HG03565 (cell line): ENCODE measurements at regions not wholly inside any gene's neighbourhood (a gene's known extent, or its start where the extent isn't known, plus 50 kb on each side); places are given as distances from the start of the nearest gene placed in this dataset.

Experiments used
- ATAC-seq: cut with Tn5 transposase; IDR thresholded peaks from one replicate; pipeline ENCODE4 v1.9.1; 2021; ENCODE audit warnings: mild to moderate bottlenecking, moderate library complexity; ENCODE audit not compliant: unreplicated experiment

DNA sequence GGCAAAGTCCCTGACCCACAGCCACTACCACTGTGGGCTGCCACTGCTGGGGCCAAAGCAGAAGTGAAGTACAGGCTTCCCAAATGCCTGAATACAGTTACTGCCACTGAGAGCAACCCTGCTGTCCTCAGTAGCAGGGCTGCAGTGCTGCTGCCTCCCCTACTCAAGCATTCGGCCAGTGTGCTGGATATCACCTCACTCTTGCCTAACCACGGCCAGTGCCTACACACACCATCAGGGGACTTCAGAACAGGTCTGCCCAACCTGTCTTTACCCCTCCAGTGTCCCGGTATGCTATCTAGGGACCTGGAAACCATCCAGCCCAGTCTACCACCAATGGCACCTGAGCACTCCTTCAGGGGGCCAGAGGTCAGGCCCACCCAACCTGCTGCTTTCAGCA lies 261.5 kb upstream of the COL8A1 start:
- ATAC-seq: no peak

DNA sequence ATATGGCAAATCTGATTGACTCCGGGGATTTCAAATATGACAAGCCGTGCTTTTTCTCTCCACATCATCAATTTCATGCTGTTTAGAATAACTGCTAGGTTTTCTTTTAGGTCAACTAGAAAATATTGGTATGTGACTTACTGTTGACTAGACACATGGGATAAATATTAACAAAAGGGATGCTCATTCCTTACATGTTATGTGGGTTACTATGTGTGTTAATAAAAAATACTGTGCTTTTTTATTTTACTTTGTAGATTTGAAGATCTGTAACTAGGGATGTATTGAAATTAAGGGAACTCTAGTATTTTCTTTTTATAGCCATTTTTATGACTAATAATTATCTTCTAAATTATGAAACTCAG lies 264.6 kb upstream of the COL8A1 start:
- no peak for ATAC-seq

DNA sequence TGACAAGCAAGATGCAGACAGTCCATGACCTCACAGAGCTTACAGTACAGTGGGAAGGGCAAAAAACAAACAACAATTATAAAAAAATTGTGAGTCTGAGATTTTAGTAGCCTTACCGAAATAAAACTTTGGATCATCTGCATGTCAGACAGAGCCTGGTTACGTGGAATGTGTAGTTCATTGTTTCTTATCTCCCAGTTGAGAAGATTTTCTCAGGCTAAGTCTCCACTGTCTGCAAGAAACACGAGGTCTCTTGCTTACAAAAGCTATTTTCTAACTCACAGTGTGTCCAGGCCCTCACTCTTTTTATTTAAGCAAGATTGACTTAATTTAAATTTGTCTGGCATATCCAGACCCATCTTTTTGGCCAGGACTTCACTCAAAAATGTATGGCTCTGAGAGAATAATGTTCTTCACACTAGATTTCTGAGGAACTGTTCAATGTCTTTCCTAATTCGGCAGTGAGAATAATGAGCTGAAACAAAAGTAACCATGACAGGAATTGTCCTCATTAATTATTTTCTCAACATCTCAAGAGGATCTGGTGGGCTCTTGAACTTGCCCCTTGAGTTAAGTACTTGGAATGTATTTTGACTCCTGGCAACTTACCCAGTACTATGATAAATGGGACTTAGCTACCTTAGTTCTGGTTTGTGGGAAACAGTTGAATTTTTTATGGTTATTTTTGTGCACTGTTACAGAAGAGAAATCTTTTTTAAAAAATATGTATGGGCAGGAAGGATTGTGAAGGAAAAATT lies 265.1 kb upstream of the COL8A1 start:
- ATAC-seq: no peak

DNA sequence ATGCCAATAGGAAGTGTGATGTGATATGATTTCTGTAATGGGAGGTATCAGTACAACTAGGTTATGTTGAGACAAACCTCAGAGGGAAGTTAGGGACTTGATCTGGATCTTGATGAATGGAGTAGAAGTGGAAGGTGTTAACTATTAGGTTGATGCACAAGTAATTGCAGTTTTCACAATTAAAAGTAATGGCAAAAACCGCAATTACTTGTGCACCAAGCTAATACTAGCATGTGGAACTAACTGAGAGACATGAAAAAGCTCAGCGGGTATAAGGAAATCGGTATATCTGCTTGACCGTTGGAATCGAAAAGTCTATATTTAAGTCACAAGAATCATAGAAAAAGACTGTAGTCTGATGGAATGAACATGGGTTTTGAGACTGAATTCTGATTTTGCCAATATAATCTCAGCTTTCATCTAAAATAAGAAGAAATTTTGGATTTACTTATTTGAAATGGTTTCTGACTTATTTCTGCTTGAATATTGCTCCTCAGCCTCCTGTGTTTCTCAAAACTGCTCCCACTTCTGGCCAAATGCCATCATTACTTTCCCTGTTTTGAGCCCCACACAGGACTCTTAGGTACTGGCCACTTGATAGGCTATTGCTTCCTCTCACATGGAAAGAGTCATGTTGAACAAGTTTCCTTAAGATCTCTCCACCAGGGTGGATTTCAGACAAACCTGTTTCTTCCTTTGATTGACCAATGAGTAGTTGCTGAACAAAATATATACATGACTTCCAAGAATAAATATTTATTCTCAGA lies 271.5 kb upstream of the COL8A1 start:
- no peak for ATAC-seq

DNA sequence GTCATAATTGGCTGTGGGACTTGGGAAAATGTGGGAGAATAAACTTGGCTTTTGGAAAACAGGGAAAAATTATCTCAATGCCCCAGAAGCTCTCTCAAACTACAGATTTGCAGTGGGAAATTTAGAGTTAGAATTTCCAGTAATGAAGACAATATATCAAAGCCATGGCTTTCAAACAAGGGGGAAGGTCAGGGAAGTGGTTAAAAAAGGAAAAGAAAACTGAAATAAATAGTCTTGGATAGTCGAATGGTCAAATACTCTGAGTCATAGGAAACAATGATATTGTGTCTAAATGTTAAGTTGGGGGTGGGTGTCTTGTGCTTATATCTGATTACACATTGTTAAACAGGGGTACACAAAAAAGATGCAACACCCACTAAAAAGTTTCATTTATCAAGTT lies 272.4 kb upstream of the COL8A1 start:
- no peak for ATAC-seq

DNA sequence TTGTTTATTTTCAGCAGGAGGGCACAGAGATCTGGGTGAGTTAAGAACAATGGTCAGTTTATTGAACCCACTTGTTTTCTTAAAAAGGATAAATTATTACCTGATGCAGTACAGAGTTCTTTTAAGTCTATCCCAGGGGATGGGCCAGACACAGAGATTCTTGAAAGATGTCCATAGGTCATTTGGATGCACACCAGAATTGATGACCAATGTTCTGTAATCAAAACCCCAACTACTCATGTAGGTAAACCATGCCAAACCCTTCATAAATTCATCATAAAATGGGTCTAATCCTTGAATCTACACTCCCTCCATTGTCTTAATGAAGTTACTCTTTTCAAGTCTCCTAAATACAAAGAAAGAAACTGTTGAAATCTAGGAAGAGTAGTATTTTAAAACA lies 273.0 kb upstream of the COL8A1 start:
- no peak for ATAC-seq

DNA sequence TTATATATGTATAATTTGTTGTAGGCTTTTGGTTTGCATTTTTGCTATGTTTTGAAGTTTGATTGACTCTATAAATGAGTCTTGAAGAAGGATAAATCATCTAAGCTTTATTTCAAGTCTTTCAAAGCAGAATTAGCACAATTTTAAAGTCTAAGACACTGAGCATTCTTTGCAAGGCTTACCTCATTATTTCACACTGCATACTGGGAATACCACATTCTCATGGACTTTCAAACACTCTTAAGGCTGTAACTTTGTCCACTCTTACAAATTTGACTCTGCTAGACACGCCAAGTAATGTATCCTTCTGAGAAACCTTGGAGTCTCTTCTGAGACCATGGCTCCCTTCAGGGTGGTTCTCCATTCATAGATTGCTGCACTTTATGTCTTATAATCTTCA lies 281.3 kb upstream of the COL8A1 start:
- no peak for ATAC-seq

DNA sequence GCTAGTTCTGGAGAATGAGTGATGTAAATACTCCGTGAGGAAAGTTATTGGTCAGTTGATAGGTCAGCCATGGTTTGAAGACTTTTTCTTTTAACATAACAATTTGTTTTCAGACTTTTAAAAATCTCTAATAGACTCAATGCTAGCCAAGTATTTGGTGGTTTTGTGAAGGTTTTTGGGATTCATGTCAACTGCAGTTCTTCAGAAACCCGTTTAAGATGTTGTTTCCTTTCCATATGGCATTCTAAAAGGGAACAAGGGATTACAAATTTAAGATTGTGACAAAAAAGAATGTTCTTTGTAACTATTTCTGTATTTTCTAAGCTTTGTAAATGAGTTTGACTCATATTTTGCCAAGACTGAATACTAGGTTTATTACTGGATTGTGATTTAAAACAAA lies 281.7 kb upstream of the COL8A1 start:
- no peak for ATAC-seq

DNA sequence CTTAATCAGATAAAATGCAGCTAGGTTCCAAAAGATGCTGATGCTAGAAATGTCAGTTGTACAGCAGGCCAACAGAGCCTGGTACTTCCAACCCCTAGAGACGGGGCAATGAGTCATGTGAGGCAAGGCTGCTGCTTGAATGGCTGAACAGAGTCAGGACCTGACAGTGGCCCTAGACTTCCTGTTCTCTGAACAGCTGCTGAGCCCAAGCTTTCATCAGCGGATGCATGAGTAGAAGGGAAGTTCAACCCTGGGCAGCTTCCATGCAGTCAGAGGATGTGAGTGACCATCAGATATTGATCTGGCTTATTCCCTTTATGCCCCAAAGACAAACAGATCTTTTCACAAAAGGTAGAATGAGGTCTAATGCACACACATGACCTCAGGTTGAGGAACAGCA lies 282.9 kb upstream of the COL8A1 start:
- ATAC-seq: no peak

DNA sequence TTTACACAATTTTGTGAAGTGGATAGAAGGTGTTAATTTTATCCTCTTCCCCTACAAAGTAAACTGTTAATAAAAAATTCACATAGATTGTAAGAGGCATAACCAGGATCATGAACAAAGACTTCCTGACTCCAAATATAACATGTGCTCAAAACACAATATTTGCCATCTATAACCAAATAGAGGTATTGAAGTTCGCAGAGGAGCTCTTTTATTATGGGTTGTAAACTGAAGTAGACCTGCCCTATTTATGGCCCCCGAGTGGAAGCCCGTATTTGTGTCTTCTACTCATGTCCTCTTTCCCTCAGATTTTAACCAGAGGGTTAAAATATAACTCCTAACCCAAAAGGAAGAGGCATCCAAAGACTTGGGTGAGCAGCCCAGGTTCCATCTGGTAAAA lies 285.6 kb upstream of the COL8A1 start:
- no peak for ATAC-seq

DNA sequence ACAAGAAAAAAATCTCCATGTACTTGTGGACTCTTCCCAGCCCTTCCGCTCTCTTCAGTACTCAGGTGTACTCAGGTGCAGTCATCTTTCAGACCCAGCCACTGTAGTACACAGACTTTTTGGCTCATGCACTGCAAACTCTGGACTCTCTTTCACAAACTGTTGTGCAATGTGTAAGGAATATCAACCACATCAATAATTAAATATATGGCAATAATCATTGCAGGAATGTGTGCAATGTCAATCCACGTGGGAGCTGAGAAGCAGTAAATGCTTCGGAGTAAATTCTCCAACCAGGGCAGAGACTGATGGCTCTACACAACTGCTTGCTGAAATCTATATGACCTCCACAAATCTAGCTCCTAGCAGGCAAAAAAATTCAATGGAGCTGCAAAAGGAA lies 287.3 kb upstream of the COL8A1 start:
- ATAC-seq: no peak

DNA sequence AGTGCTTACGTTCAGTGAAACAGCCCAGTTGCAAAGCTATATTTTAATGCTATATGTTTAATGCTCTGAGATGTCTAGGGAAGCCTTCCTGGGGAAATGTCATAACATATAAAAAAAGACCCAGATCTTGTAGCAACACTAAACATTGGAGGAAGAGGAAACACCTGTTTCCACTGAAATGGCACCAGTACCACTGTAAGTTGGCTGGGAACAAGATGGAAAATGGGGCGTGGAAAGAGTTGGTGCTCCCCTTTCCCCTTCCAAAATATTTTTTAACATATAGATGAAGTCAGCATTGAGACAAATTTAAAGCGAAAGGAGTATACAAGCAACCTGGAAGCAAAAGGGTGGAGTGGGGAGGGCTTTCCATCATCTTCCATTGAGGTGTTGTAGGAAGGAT lies 289.9 kb upstream of the COL8A1 start:
- ATAC-seq: no peak

DNA sequence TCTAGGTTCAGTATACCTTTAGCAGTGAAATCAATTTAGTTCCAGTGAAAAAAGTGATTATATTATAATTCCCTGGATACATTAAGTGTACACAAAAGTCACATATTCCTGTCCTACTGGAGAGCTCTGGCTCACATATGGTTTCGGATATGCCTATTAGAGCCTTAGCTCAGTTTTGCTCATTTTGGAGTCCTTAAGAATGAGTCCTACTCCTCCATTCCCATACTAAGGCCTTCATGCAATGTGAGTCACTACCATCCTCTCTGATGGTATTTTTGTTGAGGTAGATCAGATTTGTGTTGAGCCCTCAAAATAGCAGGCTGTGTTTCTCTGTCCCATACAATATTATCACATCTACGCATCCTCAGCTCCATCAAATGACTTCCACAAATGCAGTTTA lies 294.2 kb upstream of the COL8A1 start:
- no peak for ATAC-seq

DNA sequence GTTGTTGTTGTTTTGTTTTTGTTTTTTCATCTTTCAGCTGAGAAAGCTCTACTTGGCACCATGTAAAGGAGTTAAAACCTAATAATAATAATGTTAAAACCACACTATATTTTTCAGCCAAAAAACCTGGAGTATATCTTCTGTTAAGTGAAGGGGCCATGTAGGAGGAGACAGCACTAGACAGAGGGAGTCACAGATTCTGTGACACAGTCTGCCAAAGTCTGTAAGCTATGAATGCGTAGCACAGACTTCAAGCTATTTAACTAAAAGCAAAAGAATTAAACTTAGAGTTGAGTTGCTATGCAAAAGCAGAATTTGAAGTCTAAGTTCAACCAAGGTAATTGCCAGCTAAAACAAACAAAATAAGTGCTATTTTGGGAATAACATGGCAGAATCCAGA lies 296.0 kb upstream of the COL8A1 start:
- ATAC-seq: no peak

DNA sequence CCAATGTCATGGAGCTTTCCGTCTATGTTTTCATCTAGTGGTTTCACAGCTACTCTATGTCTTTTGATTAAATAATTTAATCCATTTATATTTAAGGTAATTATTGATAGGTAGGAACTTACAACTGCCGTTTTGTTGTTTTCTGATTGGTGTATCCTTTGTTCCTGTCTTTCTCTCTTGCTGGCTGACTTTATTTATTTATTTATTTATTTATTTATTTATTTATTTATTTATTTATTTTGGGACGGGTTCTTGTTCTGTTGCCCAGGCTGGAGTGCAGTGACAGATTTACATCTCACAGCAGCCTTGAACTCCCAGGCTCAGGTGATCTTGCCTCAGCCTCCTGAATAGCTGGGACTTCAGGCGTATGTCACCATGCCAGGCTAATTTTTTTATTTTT lies 299.2 kb upstream of the COL8A1 start:
- ATAC-seq: no peak

DNA sequence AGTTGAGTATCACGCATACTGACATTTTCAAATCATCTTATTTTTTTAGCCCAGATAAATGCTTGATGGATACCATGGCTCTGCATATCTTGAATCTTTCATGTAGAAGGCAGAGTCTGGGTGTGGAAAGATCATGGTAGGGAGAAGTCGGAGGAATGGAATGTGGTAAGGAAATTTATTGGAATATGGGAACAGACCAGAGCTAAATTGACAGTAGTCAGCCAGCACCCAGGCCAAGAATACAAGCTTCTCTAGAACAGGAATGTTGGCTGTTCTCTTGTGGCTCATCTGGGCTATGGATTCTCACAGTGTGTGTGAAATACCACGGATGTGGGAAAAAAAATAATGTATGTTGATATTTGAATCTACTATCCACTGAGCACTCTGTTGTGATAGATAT lies 305.7 kb upstream of the COL8A1 start:
- no peak for ATAC-seq

DNA sequence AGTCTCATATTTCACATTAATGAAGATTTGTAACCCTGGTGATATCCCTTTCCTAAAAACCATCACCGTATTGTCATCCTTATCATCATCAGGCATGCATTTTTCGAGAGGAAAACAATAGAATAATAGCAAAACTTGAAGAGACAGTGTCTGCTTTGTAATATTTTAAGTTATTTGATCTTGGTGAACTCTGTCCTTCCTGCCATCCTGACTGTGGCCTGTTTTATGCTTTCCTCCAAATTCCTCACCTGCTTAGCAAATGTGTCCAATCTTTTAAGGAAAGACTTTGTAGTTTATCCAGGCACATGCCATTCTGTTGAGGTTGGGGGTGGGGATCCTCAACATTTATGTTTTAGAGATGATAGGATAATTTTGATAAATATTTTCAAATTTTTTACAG lies 306.1 kb upstream of the COL8A1 start:
- no peak for ATAC-seq

DNA sequence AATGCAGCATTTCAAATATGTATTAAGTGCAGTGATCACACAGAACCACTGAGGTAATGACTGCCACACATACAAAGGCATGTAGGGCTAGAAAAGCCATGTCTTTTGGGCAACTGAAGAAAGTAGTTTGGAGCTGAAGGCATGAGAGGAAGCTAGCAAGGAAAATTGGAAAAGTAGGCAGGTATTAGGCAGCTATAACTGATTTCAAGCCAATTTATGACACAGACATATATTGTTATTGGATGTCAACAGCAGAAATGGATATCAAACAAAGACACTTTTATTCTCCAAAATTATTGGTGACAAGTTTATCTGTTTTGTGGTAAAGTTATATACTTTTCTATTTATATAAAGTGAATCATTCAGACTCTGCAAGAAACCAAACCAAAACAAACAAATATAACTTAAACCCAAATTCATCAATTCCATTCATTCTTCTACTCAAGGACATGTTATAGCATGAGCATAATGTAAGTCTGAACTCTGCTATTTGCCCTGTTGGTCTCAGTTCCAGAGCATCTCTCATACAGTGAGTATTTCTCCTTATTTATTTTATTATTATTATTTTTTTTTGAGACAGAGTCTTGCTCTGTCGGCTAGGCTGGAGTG lies 307.4 kb upstream of the COL8A1 start:
- no peak for ATAC-seq

DNA sequence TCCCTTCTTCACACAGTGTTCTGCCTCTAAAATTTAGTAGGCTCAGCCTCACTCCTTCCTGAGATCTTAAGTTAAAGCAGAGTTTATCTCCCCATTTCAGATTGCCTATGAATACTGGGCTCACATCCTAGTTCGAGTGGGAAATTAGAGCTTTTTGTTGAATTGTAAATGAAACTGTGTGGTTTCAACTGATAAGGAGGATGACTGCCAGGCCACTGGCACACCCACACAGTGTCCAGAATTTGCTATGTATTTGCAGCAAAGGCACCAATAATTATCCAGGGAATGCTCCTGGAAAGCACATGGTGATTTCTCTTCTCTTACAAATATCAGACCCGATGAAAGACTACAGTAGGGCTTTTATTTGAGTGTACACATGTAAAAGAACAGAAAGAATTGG lies 308.1 kb upstream of the COL8A1 start:
- ATAC-seq: no peak

DNA sequence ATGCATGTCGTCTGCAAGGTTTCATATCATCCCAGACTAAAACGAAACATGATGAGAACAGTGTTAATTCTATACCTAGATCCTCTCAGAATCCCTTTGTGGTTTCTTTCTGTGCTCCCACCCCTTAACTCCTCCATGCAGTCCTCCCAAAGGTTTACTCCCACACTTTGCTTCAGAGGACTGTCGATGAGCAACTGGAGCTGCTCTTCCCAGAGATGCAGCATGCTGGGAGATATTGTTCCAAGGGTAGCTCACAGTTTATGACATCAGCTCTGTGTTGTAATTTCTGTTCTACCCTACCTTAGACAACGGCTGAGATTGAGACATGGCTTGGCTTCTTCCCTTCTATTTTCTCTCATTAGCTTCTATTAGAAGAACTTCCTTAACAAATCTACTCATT lies 313.0 kb upstream of the COL8A1 start:
- no peak for ATAC-seq

DNA sequence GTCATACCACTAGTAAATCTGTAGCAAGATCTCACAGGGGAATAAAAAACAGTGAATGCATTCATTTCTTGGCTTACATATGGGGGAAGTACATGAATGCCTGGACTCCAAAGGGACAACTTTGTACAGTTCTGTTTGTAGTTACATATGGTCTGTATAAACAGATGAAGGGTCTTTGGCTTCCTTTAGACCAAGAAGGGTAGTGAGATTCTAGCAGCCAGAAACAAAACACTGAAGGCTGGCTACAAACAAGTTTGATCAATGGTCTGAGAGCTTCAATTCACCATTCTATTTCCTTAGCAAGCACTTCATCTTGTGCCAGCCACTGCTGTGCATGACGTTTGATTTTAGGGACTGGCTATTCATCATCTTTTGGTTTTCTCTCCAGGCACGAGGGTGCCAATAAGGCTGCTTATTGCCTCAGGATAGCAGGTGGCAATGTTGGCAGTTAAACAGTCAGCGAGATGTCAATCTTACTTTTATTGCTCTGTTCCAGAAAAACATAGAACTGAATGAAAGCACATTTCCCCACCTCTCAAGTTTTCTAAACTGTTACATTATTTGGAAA lies 313.7 kb upstream of the COL8A1 start:
- no peak for ATAC-seq

DNA sequence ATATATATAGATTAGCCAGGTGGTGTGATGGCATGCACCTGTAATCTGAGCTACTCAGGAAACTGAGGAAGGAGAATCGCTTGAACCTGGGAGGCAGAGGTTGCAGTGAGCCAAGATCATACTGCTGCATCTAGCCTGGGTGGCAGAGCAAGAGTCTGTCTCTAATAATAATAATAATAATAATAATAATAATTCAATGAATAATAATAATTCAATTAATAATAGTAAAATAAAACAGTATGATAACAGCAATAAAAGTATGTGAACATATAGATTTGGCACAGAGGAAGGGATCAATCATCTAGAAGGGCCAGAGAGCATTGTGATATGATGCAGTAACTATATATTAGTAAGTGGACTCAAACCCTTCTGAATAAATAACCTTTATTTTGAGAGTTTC lies 314.5 kb upstream of the COL8A1 start:
- no peak for ATAC-seq
